ENCODE measurements at regions not wholly inside any gene's neighbourhood (a gene's known extent, or its start where the extent isn't known, plus 50 kb on each side); places are given as distances from the start of the nearest gene placed in this dataset.

GRCh38 chr10:62693306-62693705 lies 111.2 kb upstream of the ADO start:
- no peak overlapping the region for H3K4me3 ChIP-seq (ENCODE audit: low read depth in 2 of 2, low read length in 1 of 2)
- no peak for TF ChIP-seq NRF1 (IDR thresholded peaks at IDR 0.05; ENCODE audit: low read depth, low read length)
- TF ChIP-seq GABPA (IDR thresholded peaks at IDR 0.05; ENCODE audit: low read depth), result no peak
- no peak for TF ChIP-seq RFX5 (IDR thresholded peaks at IDR 0.05; ENCODE audit: low read length)
- no peak overlapping the region for H2AFZ ChIP-seq (ENCODE audit: low read depth)
- H3K9me3 ChIP-seq, result no peaks in the 10 kb centered on the region
- DNase-seq, result no peak
- CTCF ChIA-PET, result no interaction called here
- H3K9ac ChIP-seq, result no peak overlapping the region
- no peak overlapping the region for H3K4me2 ChIP-seq
- no peaks in the 10 kb centered on the region; a peak in 1 of 4 replicates for H3K4me1 ChIP-seq (ENCODE audit: control insufficient read depth in 1 of 2, insufficient read depth in 2 of 2, low read depth in 1 of 2, low read length in 1 of 2)
- 6% methylated on average over 2 of the region's 2 CpGs for WGBS (ENCODE audit: low lambda C conversion rate)
- H3K79me2 ChIP-seq (ENCODE audit: insufficient read depth), result no peaks in the 10 kb centered on the region
- no peaks in the 10 kb centered on the region for H3F3A ChIP-seq (replicated peaks; ENCODE audit: insufficient read depth)
- POLR2A ChIA-PET, result no interaction called here
- no peak overlapping the region for H3K27ac ChIP-seq (ENCODE audit: low read depth in 2 of 2, low read length in 1 of 2)
- H4K20me1 ChIP-seq (ENCODE audit: insufficient read depth), result no peaks in the 10 kb centered on the region
- H3K36me3 ChIP-seq (replicated peaks in 1 of 2; ENCODE audit: control insufficient read depth in 1 of 2, insufficient read depth in 2 of 2, low read length in 1 of 2), result no peaks in the 10 kb centered on the region
- H3K9me2 ChIP-seq, result no peaks in the 10 kb centered on the region
- H3K27me3 ChIP-seq (ENCODE audit: insufficient read depth), result no peaks in the 10 kb centered on the region

GRCh38 chr10:62694537-62695126 lies 109.9 kb upstream of the ADO start:
- 19% methylated on average over 3 of the region's 3 CpGs for WGBS (ENCODE audit: low lambda C conversion rate)
- TF ChIP-seq TEAD4 (IDR thresholded peaks at IDR 0.05; ENCODE audit: borderline replicate concordance, insufficient read depth), result no peak
- TF ChIP-seq ZBTB33 (IDR thresholded peaks at IDR 0.05; ENCODE audit: borderline replicate concordance, low read depth), result no peak
- no peak for TF ChIP-seq YY1 (IDR thresholded peaks at IDR 0.05; ENCODE audit: low read depth)
- no peak for TF ChIP-seq GATA2 (CRISPR knock-in tag; IDR thresholded peaks at IDR 0.05)

GRCh38 chr10:62696798-62697197 lies 107.7 kb upstream of the ADO start:
- no peaks in the 10 kb centered on the region for H3K79me2 ChIP-seq (ENCODE audit: insufficient read depth)
- H3K9me2 ChIP-seq, result no peaks in the 10 kb centered on the region
- H3K27ac ChIP-seq (ENCODE audit: low read depth in 2 of 2, low read length in 1 of 2), result no peak overlapping the region
- H3K4me2 ChIP-seq, result no peak overlapping the region
- H3K4me1 ChIP-seq (ENCODE audit: control insufficient read depth in 1 of 2, insufficient read depth in 2 of 2, low read depth in 1 of 2, low read length in 1 of 2), result no peaks in the 10 kb centered on the region; a peak in 1 of 4 replicates
- no peak overlapping the region for H3K4me3 ChIP-seq (ENCODE audit: low read depth in 2 of 2, low read length in 1 of 2)
- WGBS (ENCODE audit: low lambda C conversion rate), result 12% methylated on average over 2 of the region's 2 CpGs
- no peaks in the 10 kb centered on the region for H3K27me3 ChIP-seq (ENCODE audit: insufficient read depth)
- H2AFZ ChIP-seq (ENCODE audit: low read depth), result no peak overlapping the region
- ChIA-PET POLR2A (no interaction called here), CTCF (no interaction called here)
- H3F3A ChIP-seq (replicated peaks; ENCODE audit: insufficient read depth), result no peaks in the 10 kb centered on the region
- H4K20me1 ChIP-seq (ENCODE audit: insufficient read depth), result no peaks in the 10 kb centered on the region
- peaks cover 10% of the 10 kb centered on the region; the same call in 1 of the 2 replicates for H3K9me3 ChIP-seq
- TF ChIP-seq RFX5 (IDR thresholded peaks at IDR 0.05; ENCODE audit: low read length), result no peak
- TF ChIP-seq RAD21 (IDR thresholded peaks at IDR 0.05; ENCODE audit: low read length), result no peak
- DNase-seq, result no peak
- no peaks in the 10 kb centered on the region for H3K36me3 ChIP-seq (replicated peaks in 1 of 2; ENCODE audit: control insufficient read depth in 1 of 2, insufficient read depth in 2 of 2, low read length in 1 of 2)
- no peak overlapping the region for H3K9ac ChIP-seq

More at GRCh38 chr10:62694537-62695126, 109.9 kb upstream of the ADO start:
- ChIA-PET CTCF (no interaction called here), POLR2A (no interaction called here)
- no peaks in the 10 kb centered on the region for H3K9me2 ChIP-seq
- no peaks in the 10 kb centered on the region; a peak in 1 of 4 replicates for H3K4me1 ChIP-seq (ENCODE audit: control insufficient read depth in 1 of 2, insufficient read depth in 2 of 2, low read depth in 1 of 2, low read length in 1 of 2)
- H3K4me3 ChIP-seq (ENCODE audit: low read depth in 2 of 2, low read length in 1 of 2), result no peak overlapping the region
- H2AFZ ChIP-seq (ENCODE audit: low read depth), result no peak overlapping the region
- no peaks in the 10 kb centered on the region for H3K36me3 ChIP-seq (replicated peaks in 1 of 2; ENCODE audit: control insufficient read depth in 1 of 2, insufficient read depth in 2 of 2, low read length in 1 of 2)
- no peaks in the 10 kb centered on the region for H3F3A ChIP-seq (replicated peaks; ENCODE audit: insufficient read depth)
- H4K20me1 ChIP-seq (ENCODE audit: insufficient read depth), result no peaks in the 10 kb centered on the region
- no peak overlapping the region for H3K9ac ChIP-seq
- no peak overlapping the region for H3K27ac ChIP-seq (ENCODE audit: low read depth in 2 of 2, low read length in 1 of 2)
- H3K4me2 ChIP-seq, result no peak overlapping the region
- H3K27me3 ChIP-seq (ENCODE audit: insufficient read depth), result no peaks in the 10 kb centered on the region
- DNase-seq, result no peak
- peaks cover 10% of the 10 kb centered on the region; the same call in 1 of the 2 replicates for H3K9me3 ChIP-seq
- no peaks in the 10 kb centered on the region for H3K79me2 ChIP-seq (ENCODE audit: insufficient read depth)

Data from SK-N-SH (cell line).